ENCODE measurements at regions not wholly inside any gene's neighbourhood (a gene's known extent, or its start where the extent isn't known, plus 50 kb on each side); places are given as distances from the start of the nearest gene placed in this dataset.

DNA sequence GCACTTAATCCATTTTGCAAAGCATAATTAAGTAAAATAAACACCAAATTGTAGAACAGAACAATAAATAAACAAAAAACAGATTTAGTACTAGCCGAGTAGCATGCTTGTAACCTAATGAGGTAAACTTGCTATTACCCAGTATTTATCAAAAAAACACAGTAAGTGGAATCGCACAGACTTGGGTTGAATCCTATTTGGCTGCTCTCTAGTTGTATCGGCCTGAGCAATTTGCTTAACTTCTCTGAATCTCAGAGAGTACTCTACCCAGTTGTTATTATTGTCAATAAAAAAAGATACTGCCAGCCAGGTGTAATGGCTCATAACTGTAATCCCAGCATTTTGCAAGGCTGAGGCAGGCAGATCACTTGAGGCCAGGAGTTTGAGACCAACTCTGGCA lies 664.3 kb downstream of the ADGRL2 start:
- TF ChIP-seq POLR2A (IDR thresholded peaks at IDR 0.05), result no peak
- TF ChIP-seq, protein P1, sequence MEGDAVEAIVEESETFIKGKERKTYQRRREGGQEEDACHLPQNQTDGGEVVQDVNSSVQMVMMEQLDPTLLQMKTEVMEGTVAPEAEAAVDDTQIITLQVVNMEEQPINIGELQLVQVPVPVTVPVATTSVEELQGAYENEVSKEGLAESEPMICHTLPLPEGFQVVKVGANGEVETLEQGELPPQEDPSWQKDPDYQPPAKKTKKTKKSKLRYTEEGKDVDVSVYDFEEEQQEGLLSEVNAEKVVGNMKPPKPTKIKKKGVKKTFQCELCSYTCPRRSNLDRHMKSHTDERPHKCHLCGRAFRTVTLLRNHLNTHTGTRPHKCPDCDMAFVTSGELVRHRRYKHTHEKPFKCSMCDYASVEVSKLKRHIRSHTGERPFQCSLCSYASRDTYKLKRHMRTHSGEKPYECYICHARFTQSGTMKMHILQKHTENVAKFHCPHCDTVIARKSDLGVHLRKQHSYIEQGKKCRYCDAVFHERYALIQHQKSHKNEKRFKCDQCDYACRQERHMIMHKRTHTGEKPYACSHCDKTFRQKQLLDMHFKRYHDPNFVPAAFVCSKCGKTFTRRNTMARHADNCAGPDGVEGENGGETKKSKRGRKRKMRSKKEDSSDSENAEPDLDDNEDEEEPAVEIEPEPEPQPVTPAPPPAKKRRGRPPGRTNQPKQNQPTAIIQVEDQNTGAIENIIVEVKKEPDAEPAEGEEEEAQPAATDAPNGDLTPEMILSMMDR (IDR thresholded peaks at IDR 0.05), result no peak

Data from uterus (tissue), 2 donors.